ENCODE measurements at regions not wholly inside any gene's neighbourhood (a gene's known extent, or its start where the extent isn't known, plus 50 kb on each side); places are given as distances from the start of the nearest gene placed in this dataset.
"Not testable (repeated sequence)": the region's sequence is repeated elsewhere in the genome, so short reads cannot be mapped to it uniquely, and the experiment has no call there.

GRCh38 chr19:30283556-30283955 lies 88.6 kb upstream of the ZNF536 start:
- Histone ChIP-seq H3K4me1 (ENCODE audit: insufficient read depth, low read length) (peaks cover 6% of the 10 kb centered on the region; the same call in 1 of the 2 replicates), H3K9me3 (ENCODE audit: insufficient read depth, low read depth, low read length) (no peaks in the 10 kb centered on the region), H3K36me3 (ENCODE audit: insufficient read depth, low read depth, low read length) (no peaks in the 10 kb centered on the region), H3K27ac (ENCODE audit: low read length) (no peak overlapping the region), H3K27me3 (ENCODE audit: insufficient read depth, low read length) (no peaks in the 10 kb centered on the region; the same call in 1 of the 2 replicates), H3K9ac (ENCODE audit: low read depth, low read length) (no peak overlapping the region), H3K4me3 (ENCODE audit: low read length) (no peak overlapping the region)

- H3K9ac ChIP-seq (ENCODE audit: low read depth, low read length) = no peak overlapping the region
- no peaks in the 10 kb centered on the region for H3K9me3 ChIP-seq (ENCODE audit: insufficient read depth, low read depth, low read length)
- H3K27ac ChIP-seq (ENCODE audit: low read length) = no peak overlapping the region
- H3K4me1 ChIP-seq (ENCODE audit: insufficient read depth, low read length) = peaks cover 6% of the 10 kb centered on the region; the same call in 1 of the 2 replicates
- H3K27me3 ChIP-seq (ENCODE audit: insufficient read depth, low read length) = no peaks in the 10 kb centered on the region; the same call in 1 of the 2 replicates
- no peaks in the 10 kb centered on the region for H3K36me3 ChIP-seq (ENCODE audit: insufficient read depth, low read depth, low read length)
- H3K4me3 ChIP-seq (ENCODE audit: low read length) = no peak overlapping the region
Measured at GRCh38 chr19:30284209-30284608, 88.0 kb upstream of the ZNF536 start.

GRCh38 chr19:30284885-30285284 lies 87.3 kb upstream of the ZNF536 start:
- Histone ChIP-seq H3K27ac (ENCODE audit: low read length) (no peak overlapping the region), H3K9ac (ENCODE audit: low read depth, low read length) (no peak overlapping the region), H3K4me3 (ENCODE audit: low read length) (no peak overlapping the region), H3K4me1 (ENCODE audit: insufficient read depth, low read length) (peaks cover 6% of the 10 kb centered on the region; the same call in 1 of the 2 replicates), H3K27me3 (ENCODE audit: insufficient read depth, low read length) (no peaks in the 10 kb centered on the region), H3K9me3 (ENCODE audit: insufficient read depth, low read depth, low read length) (no peaks in the 10 kb centered on the region), H3K36me3 (ENCODE audit: insufficient read depth, low read depth, low read length) (no peaks in the 10 kb centered on the region)

GRCh38 chr19:30286378-30286777 lies 85.8 kb upstream of the ZNF536 start:
- Histone ChIP-seq H3K36me3 (ENCODE audit: insufficient read depth, low read depth, low read length) (no peaks in the 10 kb centered on the region), H3K4me3 (ENCODE audit: low read length) (no peak overlapping the region), H3K27ac (ENCODE audit: low read length) (no peak overlapping the region), H3K9ac (ENCODE audit: low read depth, low read length) (no peak overlapping the region), H3K4me1 (ENCODE audit: insufficient read depth, low read length) (peaks cover 6% of the 10 kb centered on the region; the same call in 1 of the 2 replicates), H3K9me3 (ENCODE audit: insufficient read depth, low read depth, low read length) (no peaks in the 10 kb centered on the region), H3K27me3 (ENCODE audit: insufficient read depth, low read length) (no peaks in the 10 kb centered on the region)

GRCh38 chr19:30287259-30287658 lies 84.9 kb upstream of the ZNF536 start:
- H3K9me3 ChIP-seq (ENCODE audit: insufficient read depth, low read depth, low read length) = no peaks in the 10 kb centered on the region
- H3K4me1 ChIP-seq (ENCODE audit: insufficient read depth, low read length) = peaks cover 6% of the 10 kb centered on the region; the same call in 1 of the 2 replicates
- no peak overlapping the region for H3K9ac ChIP-seq (ENCODE audit: low read depth, low read length)
- H3K36me3 ChIP-seq (ENCODE audit: insufficient read depth, low read depth, low read length) = no peaks in the 10 kb centered on the region
- no peaks in the 10 kb centered on the region for H3K27me3 ChIP-seq (ENCODE audit: insufficient read depth, low read length)
- H3K27ac ChIP-seq (ENCODE audit: low read length) = no peak overlapping the region
- H3K4me3 ChIP-seq (ENCODE audit: low read length) = no peak overlapping the region

GRCh38 chr19:30287973-30288372 lies 84.2 kb upstream of the ZNF536 start:
- H3K4me3 ChIP-seq (ENCODE audit: low read length) = no peak overlapping the region
- no peak overlapping the region for H3K27ac ChIP-seq (ENCODE audit: low read length)
- no peak overlapping the region for H3K9ac ChIP-seq (ENCODE audit: low read depth, low read length)
- H3K4me1 ChIP-seq (ENCODE audit: insufficient read depth, low read length) = peaks cover 6% of the 10 kb centered on the region; the same call in 1 of the 2 replicates
- H3K9me3 ChIP-seq (ENCODE audit: insufficient read depth, low read depth, low read length) = no peaks in the 10 kb centered on the region
- no peaks in the 10 kb centered on the region for H3K27me3 ChIP-seq (ENCODE audit: insufficient read depth, low read length)
- H3K36me3 ChIP-seq (ENCODE audit: insufficient read depth, low read depth, low read length) = no peaks in the 10 kb centered on the region

GRCh38 chr19:30288911-30289310 lies 83.3 kb upstream of the ZNF536 start:
- H3K27ac ChIP-seq (ENCODE audit: low read length) = no peak overlapping the region
- no peaks in the 10 kb centered on the region for H3K36me3 ChIP-seq (ENCODE audit: insufficient read depth, low read depth, low read length)
- no peak overlapping the region for H3K9ac ChIP-seq (ENCODE audit: low read depth, low read length)
- H3K4me1 ChIP-seq (ENCODE audit: insufficient read depth, low read length) = peaks cover 6% of the 10 kb centered on the region; the same call in 1 of the 2 replicates
- H3K27me3 ChIP-seq (ENCODE audit: insufficient read depth, low read length) = no peaks in the 10 kb centered on the region
- H3K4me3 ChIP-seq (ENCODE audit: low read length) = no peak overlapping the region
- H3K9me3 ChIP-seq (ENCODE audit: insufficient read depth, low read depth, low read length) = no peaks in the 10 kb centered on the region

- H3K9ac ChIP-seq (ENCODE audit: low read depth, low read length) = no peak overlapping the region
- H3K9me3 ChIP-seq (ENCODE audit: insufficient read depth, low read depth, low read length) = no peaks in the 10 kb centered on the region
- H3K4me1 ChIP-seq (ENCODE audit: insufficient read depth, low read length) = peaks cover 6% of the 10 kb centered on the region; the same call in 1 of the 2 replicates
- no peaks in the 10 kb centered on the region for H3K27me3 ChIP-seq (ENCODE audit: insufficient read depth, low read length)
- H3K36me3 ChIP-seq (ENCODE audit: insufficient read depth, low read depth, low read length) = no peaks in the 10 kb centered on the region
- H3K4me3 ChIP-seq (ENCODE audit: low read length) = no peak overlapping the region
- no peak overlapping the region for H3K27ac ChIP-seq (ENCODE audit: low read length)
Measured at GRCh38 chr19:30289336-30289735, 82.8 kb upstream of the ZNF536 start.

GRCh38 chr19:30290805-30291204 lies 81.4 kb upstream of the ZNF536 start:
- H3K9ac ChIP-seq (ENCODE audit: low read depth, low read length); H3K27ac ChIP-seq (ENCODE audit: low read length); H3K9me3 ChIP-seq (ENCODE audit: insufficient read depth, low read depth, low read length); H3K4me1 ChIP-seq (ENCODE audit: insufficient read depth, low read length); H3K36me3 ChIP-seq (ENCODE audit: insufficient read depth, low read depth, low read length); H3K27me3 ChIP-seq (ENCODE audit: insufficient read depth, low read length); H3K4me3 ChIP-seq (ENCODE audit: low read length): not testable (repeated sequence)

GRCh38 chr19:30293051-30293785 lies 79.0 kb upstream of the ZNF536 start:
- Histone ChIP-seq H3K4me1 (ENCODE audit: insufficient read depth, low read length) (peaks cover 8% of the 10 kb centered on the region; the same call in 1 of the 2 replicates), H3K4me3 (ENCODE audit: low read length) (no peak overlapping the region), H3K9me3 (ENCODE audit: insufficient read depth, low read depth, low read length) (no peaks in the 10 kb centered on the region), H3K27ac (ENCODE audit: low read length) (no peak overlapping the region), H3K9ac (ENCODE audit: low read depth, low read length) (no peak overlapping the region), H3K27me3 (ENCODE audit: insufficient read depth, low read length) (peaks cover 4% of the 10 kb centered on the region; the same call in 1 of the 2 replicates), H3K36me3 (ENCODE audit: insufficient read depth, low read depth, low read length) (no peaks in the 10 kb centered on the region)

GRCh38 chr19:30297969-30298368 lies 74.2 kb upstream of the ZNF536 start:
- H3K9ac ChIP-seq (ENCODE audit: low read depth, low read length) = no peak overlapping the region
- no peak overlapping the region for H3K4me3 ChIP-seq (ENCODE audit: low read length)
- no peaks in the 10 kb centered on the region for H3K9me3 ChIP-seq (ENCODE audit: insufficient read depth, low read depth, low read length)
- no peak overlapping the region for H3K27ac ChIP-seq (ENCODE audit: low read length)
- peaks cover 8% of the 10 kb centered on the region; the same call in 1 of the 2 replicates for H3K4me1 ChIP-seq (ENCODE audit: insufficient read depth, low read length)
- H3K36me3 ChIP-seq (ENCODE audit: insufficient read depth, low read depth, low read length) = no peaks in the 10 kb centered on the region
- peaks cover 4% of the 10 kb centered on the region; the same call in 1 of the 2 replicates for H3K27me3 ChIP-seq (ENCODE audit: insufficient read depth, low read length)

- no peak overlapping the region for H3K27ac ChIP-seq (ENCODE audit: low read length)
- no peak overlapping the region for H3K9ac ChIP-seq (ENCODE audit: low read depth, low read length)
- no peaks in the 10 kb centered on the region for H3K27me3 ChIP-seq (ENCODE audit: insufficient read depth, low read length)
- no peaks in the 10 kb centered on the region for H3K9me3 ChIP-seq (ENCODE audit: insufficient read depth, low read depth, low read length)
- H3K4me1 ChIP-seq (ENCODE audit: insufficient read depth, low read length) = no peaks in the 10 kb centered on the region
- H3K4me3 ChIP-seq (ENCODE audit: low read length) = no peak overlapping the region
- no peaks in the 10 kb centered on the region for H3K36me3 ChIP-seq (ENCODE audit: insufficient read depth, low read depth, low read length)
Measured at GRCh38 chr19:30303131-30303654, 69.0 kb upstream of the ZNF536 start.
